Upper lobe of right lung (tissue), 1 donor: ENCODE measurements at regions not wholly inside any gene's neighbourhood (a gene's known extent, or its start where the extent isn't known, plus 50 kb on each side); places are given as distances from the start of the nearest gene placed in this dataset.

Experiments used
- ATAC-seq: fragments of 200-7000 bp; cut with Tn5 transposase; one replicate; pipeline ENCODE4 v1.9.1; 2020; ENCODE audit warnings: mild to moderate bottlenecking, moderate library complexity
- DNase-seq: peaks from one replicate; pipeline ENCODE4 v3.0.0-alpha.2; 2020
- H3K27ac ChIP-seq: fragments of 200-600 bp; one replicate; pipeline ENCODE4 v1.8.0; 2022
- H3K27me3 ChIP-seq: fragments of 200-600 bp; one replicate; pipeline ENCODE4 v1.8.0; 2022; ENCODE audit warnings: mild to moderate bottlenecking
- H3K36me3 ChIP-seq: fragments of 200-600 bp; one replicate; pipeline ENCODE4 v1.8.0; 2022
- H3K4me1 ChIP-seq: fragments of 200-600 bp; one replicate; pipeline ENCODE4 v1.8.0; 2022
- H3K4me3 ChIP-seq: fragments of 200-600 bp; one replicate; pipeline ENCODE4 v1.8.0; 2022; ENCODE audit warnings: mild to moderate bottlenecking
- H3K9me3 ChIP-seq: fragments of 200-600 bp; one replicate; pipeline ENCODE4 v1.8.0; 2022
- CTCF ChIP-seq: fragments of 200-600 bp; IDR thresholded peaks from one replicate; pipeline ENCODE4 v1.8.0; 2022; ENCODE audit warnings: antibody characterized with exemption
- intact Hi-C: fragments of 100-400 bp; cut with DNase I; formaldehyde crosslinking; loops from one replicate; pipeline ENCODE4 v1.11.0; 2022
- donor health status: DM: no; HTN: yes; CAD: no; lungs with severe emphysema.

DNA sequence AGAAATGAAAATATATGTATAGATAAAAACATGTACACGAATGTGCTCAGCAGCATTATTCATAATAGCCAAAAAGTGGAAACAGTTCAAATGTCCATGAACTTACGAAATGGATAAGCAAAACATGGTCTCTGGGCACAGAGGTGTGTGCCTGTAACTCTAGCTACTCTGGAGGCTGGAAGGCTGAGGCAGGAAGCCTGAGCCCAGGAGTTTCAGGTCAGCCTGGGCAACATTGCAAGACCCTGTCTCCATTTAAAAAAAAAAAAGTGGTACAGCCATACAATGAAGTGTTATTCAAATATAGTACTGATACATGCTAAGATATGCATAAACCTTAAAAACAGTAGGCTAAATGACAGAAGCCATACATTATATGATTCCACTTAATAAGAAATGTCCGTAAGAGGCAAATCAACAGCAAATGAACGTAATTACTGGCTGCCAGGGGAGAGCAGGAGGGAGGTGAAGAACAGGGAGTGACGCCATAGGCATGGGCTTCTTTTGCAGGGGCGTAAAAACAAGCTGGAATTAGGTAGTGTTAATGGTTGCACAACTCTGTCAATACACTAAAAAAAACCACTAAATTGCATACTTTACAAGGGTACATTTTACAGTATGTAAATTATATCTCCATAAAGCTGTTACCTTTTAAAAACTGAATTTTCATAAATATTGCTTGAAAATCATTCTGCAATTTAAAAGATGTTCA lies 87.2 kb upstream of the PLEKHM1 start:
- TF ChIP-seq CTCF: no peak
- no peaks in the 10 kb centered on the region for H3K27me3 ChIP-seq
- no peak overlapping the region for H3K27ac ChIP-seq
- intact Hi-C loops: no loop called here
- H3K9me3 ChIP-seq: no peaks in the 10 kb centered on the region
- no peak overlapping the region for H3K4me3 ChIP-seq
- H3K4me1 ChIP-seq: no peaks in the 10 kb centered on the region
- no peak for DNase-seq
- no peak for ATAC-seq
- H3K36me3 ChIP-seq: no peaks in the 10 kb centered on the region

GRCh38 chr17:45578516-45579455 lies 88.3 kb upstream of the PLEKHM1 start:
- DNase-seq (no peak), ATAC-seq (no peak)

GRCh38 chr17:45579529-45580495 lies 89.3 kb upstream of the PLEKHM1 start:
- no peaks in the 10 kb centered on the region for H3K9me3 ChIP-seq
- ATAC-seq: no peak
- H3K4me1 ChIP-seq: peaks cover 7% of the 10 kb centered on the region
- no peak for TF ChIP-seq CTCF
- no peaks in the 10 kb centered on the region for H3K36me3 ChIP-seq
- no peak for DNase-seq
- H3K27ac ChIP-seq: no peak overlapping the region
- intact Hi-C loops: no loop called here
- no peaks in the 10 kb centered on the region for H3K27me3 ChIP-seq
- H3K4me3 ChIP-seq: no peak overlapping the region

More at GRCh38 chr17:45578516-45579455, 88.3 kb upstream of the PLEKHM1 start:
- intact Hi-C loops: no loop called here
- no peaks in the 10 kb centered on the region for H3K36me3 ChIP-seq
- TF ChIP-seq CTCF: no peak
- H3K27me3 ChIP-seq: no peaks in the 10 kb centered on the region
- H3K27ac ChIP-seq: no peak overlapping the region
- peaks cover 5% of the 10 kb centered on the region for H3K4me1 ChIP-seq
- H3K4me3 ChIP-seq: no peak overlapping the region
- H3K9me3 ChIP-seq: no peaks in the 10 kb centered on the region

GRCh38 chr17:45580924-45581323 lies 90.4 kb upstream of the PLEKHM1 start:
- DNase-seq (no peak), ATAC-seq (no peak)
- Histone ChIP-seq H3K4me1 (peaks cover 7% of the 10 kb centered on the region), H3K27ac (no peak overlapping the region), H3K27me3 (no peaks in the 10 kb centered on the region), H3K4me3 (no peak overlapping the region), H3K9me3 (no peaks in the 10 kb centered on the region), H3K36me3 (no peaks in the 10 kb centered on the region)
- intact Hi-C loops: no loop called here
- no peak for TF ChIP-seq CTCF

- Histone ChIP-seq H3K36me3 (no peaks in the 10 kb centered on the region), H3K27me3 (no peaks in the 10 kb centered on the region), H3K27ac (no peak overlapping the region), H3K4me1 (peaks cover 12% of the 10 kb centered on the region), H3K9me3 (no peaks in the 10 kb centered on the region), H3K4me3 (no peak overlapping the region)
- no peak for DNase-seq
- ATAC-seq: no peak
- no peak for TF ChIP-seq CTCF
- intact Hi-C loops: no loop called here
These were observed 91.3 kb upstream of the PLEKHM1 start for GRCh38 chr17:45581860-45582259.
